HG03469 (cell line): ENCODE measurements at regions not wholly inside any gene's neighbourhood (a gene's known extent, or its start where the extent isn't known, plus 50 kb on each side); places are given as distances from the start of the nearest gene placed in this dataset.

Source experiments
- ATAC-seq: cut with Tn5 transposase; IDR thresholded peaks from one replicate; pipeline ENCODE4 v1.9.1; 2021; ENCODE audit warnings: mild to moderate bottlenecking, moderate library complexity, moderate number of reproducible peaks; ENCODE audit not compliant: unreplicated experiment

DNA sequence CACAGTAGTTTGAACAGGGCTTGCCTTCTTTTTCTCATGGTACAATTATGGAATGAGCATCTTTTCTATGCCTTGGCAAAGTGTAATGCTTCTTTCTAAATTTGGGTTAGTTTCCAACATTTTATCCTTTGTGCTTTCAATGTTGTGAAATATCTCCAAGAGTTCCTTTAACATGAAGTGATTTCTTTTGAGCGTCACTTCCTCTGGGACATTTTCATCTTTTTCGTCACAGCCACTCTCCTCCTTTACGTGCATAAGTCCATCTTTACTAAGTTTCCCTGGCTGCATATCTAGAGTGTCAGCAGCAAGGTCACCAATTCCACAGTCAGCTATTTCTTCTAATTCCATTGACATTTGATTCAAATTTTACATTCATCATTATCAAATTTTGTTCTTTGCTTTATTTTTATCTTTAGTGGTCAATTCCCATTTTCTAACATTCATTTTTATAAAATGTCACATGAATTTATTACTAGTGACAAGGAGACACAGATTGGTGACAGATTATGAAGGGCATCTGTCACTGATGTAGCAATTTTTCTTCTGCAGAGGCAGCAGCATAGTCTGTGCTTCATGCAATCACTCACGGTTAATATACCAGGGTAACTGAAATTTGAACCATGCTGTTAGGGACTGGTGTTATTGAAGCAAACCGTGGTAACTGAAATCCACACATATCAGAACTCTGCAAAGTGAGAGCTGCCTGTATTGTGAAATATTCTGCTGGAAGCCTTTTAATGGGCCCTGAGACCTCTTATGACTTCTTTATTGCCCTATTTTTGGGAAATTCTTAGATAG lies 126.5 kb upstream of the THBS1 start:
- no peak for ATAC-seq

DNA sequence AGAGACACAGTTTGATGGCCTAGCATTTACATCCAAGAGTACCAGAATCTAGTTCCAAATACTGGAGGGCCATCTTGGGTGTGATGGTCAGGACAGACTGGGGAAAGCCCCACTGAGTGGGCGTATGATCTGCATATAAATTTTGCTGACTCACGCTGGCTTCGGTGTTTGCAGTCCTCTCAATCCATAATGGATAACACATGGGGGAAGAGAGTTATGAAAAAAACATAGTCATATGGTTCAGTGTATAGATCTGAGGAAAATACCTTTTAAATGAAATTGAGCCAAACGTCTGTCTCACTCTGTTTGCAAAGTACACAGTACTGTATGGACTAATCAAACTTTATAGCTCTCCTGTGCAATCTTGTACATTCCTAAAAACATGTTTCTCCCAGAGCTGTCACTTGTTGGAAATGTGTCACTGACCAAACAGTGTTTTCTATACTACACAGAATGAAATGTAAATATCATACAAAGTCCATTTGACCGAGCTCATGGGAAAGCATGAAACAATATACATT lies 125.3 kb upstream of the THBS1 start:
- no peak for ATAC-seq

GRCh38 chr15:39456159-39456558 lies 124.7 kb upstream of the THBS1 start:
- no peak for ATAC-seq

- no peak for ATAC-seq
Measured at GRCh38 chr15:39456582-39457330, 124.1 kb upstream of the THBS1 start.

DNA sequence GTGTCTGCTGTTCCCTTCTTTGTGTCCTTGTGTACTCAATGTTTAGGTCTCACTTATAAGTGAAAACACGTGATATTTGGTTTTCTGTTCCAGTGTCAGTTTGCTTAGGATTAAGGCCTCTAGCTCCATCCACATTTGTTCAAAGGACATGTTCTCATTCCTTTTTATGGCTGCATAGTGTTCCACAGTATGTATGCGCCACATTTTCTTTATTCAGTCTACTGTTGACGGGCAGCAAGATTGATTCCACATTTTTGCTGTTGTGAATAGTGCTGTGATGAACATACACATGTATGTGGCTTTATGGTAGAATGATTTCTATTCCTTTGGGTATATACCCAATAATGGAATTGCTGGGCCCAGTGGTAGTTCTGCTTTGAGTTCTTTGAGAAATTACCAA lies 122.7 kb upstream of the THBS1 start:
- ATAC-seq = no peak

DNA sequence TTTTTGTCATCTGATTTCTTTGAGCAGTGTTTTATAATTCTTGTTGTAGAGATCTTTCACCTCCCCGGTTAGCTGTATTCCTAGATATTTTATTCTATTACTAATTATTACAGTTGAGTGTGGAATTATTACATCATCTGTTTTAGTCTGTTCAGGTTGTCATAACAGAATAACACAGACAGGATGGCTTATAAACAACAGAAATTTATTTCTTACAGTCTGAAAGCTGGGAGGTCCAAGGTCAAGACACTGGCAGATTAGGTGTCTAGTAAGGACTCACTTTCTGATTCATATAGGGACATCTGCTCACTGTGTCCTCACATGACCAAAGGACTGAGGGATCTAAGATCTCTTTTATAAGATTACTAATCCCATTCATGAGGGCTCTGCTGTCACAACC lies 121.3 kb upstream of the THBS1 start:
- no peak for ATAC-seq

GRCh38 chr15:39460748-39461147 lies 120.1 kb upstream of the THBS1 start:
- ATAC-seq = no peak

- ATAC-seq = no peak
Measured at GRCh38 chr15:39461536-39462130, 119.2 kb upstream of the THBS1 start.

DNA sequence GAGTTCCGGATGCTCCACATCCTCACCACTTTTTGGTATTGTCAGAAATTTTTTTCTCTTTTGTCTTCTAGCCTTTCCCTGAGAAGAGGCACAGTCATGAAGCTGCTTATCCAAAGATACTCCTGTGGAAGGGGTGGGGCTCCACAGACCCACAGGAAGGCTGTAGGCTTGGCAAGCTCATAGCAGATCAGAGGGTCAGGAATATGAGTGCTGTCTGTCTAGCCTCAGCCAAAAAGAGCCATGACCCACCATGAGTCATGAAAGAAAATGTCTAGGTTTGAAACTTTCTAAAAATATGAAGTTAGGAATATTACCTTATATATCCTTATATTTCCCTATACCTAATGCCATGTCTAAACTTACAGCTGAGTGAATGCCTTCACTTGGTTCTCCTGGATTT lies 118.2 kb upstream of the THBS1 start:
- no peak for ATAC-seq

DNA sequence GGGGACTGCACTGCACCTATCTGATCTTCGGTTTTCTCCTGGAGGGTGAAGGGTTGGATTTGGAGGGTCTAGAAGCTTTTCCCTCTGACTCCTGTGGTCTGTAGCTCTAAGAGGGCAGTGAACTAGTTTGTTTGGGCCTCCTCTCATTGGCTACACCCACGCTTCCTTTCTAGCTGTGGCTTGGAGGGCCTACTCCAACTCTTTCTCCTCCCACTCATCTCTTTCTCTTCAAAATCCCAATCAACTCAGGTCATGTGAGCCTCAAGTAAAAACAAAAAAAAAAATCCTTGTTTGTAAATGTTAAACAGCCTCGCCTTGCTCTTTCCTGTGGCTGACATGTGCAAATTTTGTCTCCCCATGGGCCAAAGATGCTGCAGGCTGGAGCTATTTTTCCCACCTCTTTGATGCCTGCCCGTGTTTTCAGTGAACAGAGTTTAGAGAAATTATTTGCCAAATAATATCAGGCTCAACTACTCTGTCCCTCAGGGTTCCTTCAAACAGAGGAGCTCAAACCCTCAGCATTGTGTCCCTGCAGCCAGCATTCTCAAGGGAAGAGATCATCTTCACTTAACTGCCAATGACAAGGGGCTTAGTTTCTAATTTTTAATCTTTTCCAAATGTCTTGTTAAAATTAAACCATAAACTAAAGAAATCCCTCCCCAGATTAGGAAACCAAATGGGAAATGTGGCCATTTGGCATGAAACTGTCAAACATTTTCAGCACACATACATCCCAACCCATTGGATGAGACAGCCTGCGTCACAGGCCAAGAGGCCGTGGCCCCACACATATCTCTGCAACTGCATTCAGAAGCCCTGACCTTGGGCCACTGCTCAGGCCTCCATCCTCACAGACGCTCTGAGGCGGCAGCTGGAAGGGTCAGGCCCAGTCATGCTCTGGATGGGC lies 114.8 kb upstream of the THBS1 start:
- no peak for ATAC-seq

- ATAC-seq = no peak
Measured at GRCh38 chr15:39466750-39467105, 114.2 kb upstream of the THBS1 start.

- no peak for ATAC-seq
Measured at GRCh38 chr15:39468331-39468730, 112.5 kb upstream of the THBS1 start.

DNA sequence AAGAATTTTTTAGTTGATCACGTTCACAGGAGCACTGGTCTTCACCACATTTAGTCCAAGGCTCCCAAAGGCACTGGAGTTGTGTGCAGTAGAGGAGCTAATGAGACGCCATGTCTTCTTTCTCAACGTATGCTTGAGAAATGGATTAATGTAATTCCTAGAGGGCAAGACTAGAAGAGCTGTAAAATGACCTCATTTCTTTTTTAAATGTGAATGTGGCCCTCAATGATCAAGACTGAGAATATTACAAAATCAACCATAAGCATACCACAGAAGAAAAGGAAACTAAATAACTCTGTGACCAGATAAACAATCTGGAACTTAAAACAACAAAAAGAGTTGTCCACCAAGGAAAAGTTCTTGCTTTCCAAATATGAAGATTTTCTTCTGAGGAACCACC lies 112.1 kb upstream of the THBS1 start:
- no peak for ATAC-seq

DNA sequence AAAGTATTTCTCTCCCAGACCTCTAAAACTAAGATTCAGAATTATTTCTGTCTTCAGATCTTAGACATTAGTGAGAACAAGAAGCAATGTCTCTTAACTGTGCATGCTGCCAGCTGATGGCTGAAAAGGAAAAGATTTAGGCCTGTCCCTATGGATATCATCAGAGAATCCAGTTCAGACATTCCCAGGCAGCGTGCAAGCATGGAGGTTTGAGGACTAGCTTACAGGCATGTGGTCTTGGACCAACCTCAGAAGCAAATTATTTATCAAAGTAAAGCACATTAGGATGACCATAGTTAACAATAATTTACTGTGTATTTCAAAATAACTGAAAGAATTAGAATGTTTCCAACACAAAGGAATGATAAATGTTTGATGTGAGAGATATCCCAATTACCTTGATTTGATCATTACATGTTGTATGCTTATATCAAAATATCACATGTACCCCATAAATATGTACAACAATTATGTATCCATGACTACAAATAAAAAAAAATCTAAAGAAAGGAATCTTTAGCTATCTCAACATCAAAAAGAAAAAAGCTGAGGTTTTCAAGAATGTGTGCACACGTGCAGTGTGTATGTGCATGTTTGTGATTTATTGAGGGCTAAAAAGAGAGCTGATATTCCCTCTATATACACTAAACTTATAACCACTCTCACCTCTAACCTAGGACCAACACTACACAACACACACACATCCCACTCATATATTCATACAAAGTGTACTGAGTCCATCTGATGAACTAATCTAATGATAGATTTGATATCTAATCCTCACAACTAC lies 108.9 kb upstream of the THBS1 start:
- ATAC-seq = no peak

GRCh38 chr15:39472621-39473297 lies 108.1 kb upstream of the THBS1 start:
- ATAC-seq = no peak

GRCh38 chr15:39473298-39473947 lies 107.5 kb upstream of the THBS1 start:
- no peak for ATAC-seq

- ATAC-seq = no peak
Measured at GRCh38 chr15:39474657-39475056, 106.2 kb upstream of the THBS1 start.

DNA sequence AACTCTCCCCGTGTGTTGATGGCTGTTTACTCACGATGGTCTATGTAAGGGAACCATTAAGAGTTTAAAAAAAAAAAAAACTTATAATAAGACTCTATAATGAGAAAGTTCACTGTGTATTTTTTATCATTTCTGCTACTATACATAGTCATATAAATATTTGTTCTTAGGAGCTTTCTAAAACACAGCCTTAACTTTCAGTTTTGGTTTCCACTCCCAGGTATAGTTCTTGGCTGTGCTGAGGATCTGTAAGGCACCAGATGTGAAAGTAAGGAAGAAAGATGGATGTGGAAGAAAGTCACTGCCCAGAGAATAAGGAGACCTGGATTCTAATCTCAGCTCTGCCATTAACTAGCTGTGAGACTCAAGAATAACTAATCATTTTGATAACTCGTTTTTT lies 101.9 kb upstream of the THBS1 start:
- no peak for ATAC-seq

- no peak for ATAC-seq
Measured at GRCh38 chr15:39479911-39480310, 101.0 kb upstream of the THBS1 start.
